ENCODE measurements at regions not wholly inside any gene's neighbourhood (a gene's known extent, or its start where the extent isn't known, plus 50 kb on each side); places are given as distances from the start of the nearest gene placed in this dataset.

DNA sequence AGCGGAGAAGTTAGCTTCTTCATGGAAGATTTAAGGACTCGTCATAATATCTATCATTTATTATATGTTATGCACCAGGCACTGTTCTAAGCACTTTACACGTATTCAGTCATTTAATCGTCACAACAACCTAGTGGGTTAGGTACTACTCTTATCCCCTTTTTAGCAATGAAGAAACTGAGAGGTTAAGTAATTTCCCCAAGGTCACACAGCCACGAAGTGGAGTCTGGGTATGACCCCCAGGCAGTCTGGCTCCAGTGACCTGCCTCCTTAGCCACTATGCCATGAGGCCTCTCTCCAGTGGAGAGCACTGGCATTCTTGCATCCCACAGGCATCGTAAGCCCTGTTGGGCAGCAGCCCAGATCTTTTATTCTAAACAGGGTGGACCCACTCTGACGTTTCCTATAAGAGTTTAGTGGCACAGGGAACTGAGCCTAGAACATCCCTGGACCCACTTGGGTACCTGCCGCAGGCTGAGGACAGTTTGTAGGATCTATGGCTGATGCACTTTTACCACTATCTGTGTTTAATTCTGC lies 123.0 kb downstream of the NAV1 start:
- TF ChIP-seq ARNTL (CRISPR knock-in tag; IDR thresholded peaks at IDR 0.05; ENCODE audit: borderline replicate concordance, low read depth) = no peak
- TF ChIP-seq RARB (CRISPR knock-in tag; IDR thresholded peaks at IDR 0.05) = no peak
- TF ChIP-seq, protein P1, sequence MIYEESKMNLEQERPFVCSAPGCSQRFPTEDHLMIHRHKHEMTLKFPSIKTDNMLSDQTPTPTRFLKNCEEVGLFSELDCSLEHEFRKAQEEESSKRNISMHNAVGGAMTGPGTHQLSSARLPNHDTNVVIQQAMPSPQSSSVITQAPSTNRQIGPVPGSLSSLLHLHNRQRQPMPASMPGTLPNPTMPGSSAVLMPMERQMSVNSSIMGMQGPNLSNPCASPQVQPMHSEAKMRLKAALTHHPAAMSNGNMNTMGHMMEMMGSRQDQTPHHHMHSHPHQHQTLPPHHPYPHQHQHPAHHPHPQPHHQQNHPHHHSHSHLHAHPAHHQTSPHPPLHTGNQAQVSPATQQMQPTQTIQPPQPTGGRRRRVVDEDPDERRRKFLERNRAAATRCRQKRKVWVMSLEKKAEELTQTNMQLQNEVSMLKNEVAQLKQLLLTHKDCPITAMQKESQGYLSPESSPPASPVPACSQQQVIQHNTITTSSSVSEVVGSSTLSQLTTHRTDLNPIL (CRISPR knock-in tag; IDR thresholded peaks at IDR 0.05; ENCODE audit: low read depth) = no peak
- no peak for TF ChIP-seq SNAI2 (CRISPR knock-in tag; IDR thresholded peaks at IDR 0.05)
- TF ChIP-seq, protein P2, sequence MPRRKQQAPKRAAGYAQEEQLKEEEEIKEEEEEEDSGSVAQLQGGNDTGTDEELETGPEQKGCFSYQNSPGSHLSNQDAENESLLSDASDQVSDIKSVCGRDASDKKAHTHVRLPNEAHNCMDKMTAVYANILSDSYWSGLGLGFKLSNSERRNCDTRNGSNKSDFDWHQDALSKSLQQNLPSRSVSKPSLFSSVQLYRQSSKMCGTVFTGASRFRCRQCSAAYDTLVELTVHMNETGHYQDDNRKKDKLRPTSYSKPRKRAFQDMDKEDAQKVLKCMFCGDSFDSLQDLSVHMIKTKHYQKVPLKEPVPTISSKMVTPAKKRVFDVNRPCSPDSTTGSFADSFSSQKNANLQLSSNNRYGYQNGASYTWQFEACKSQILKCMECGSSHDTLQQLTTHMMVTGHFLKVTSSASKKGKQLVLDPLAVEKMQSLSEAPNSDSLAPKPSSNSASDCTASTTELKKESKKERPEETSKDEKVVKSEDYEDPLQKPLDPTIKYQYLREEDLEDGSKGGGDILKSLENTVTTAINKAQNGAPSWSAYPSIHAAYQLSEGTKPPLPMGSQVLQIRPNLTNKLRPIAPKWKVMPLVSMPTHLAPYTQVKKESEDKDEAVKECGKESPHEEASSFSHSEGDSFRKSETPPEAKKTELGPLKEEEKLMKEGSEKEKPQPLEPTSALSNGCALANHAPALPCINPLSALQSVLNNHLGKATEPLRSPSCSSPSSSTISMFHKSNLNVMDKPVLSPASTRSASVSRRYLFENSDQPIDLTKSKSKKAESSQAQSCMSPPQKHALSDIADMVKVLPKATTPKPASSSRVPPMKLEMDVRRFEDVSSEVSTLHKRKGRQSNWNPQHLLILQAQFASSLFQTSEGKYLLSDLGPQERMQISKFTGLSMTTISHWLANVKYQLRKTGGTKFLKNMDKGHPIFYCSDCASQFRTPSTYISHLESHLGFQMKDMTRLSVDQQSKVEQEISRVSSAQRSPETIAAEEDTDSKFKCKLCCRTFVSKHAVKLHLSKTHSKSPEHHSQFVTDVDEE (CRISPR knock-in tag; IDR thresholded peaks at IDR 0.05) = no peak
- TF ChIP-seq, protein P3, sequence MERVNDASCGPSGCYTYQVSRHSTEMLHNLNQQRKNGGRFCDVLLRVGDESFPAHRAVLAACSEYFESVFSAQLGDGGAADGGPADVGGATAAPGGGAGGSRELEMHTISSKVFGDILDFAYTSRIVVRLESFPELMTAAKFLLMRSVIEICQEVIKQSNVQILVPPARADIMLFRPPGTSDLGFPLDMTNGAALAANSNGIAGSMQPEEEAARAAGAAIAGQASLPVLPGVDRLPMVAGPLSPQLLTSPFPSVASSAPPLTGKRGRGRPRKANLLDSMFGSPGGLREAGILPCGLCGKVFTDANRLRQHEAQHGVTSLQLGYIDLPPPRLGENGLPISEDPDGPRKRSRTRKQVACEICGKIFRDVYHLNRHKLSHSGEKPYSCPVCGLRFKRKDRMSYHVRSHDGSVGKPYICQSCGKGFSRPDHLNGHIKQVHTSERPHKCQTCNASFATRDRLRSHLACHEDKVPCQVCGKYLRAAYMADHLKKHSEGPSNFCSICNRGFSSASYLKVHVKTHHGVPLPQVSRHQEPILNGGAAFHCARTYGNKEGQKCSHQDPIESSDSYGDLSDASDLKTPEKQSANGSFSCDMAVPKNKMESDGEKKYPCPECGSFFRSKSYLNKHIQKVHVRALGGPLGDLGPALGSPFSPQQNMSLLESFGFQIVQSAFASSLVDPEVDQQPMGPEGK (CRISPR knock-in tag; IDR thresholded peaks at IDR 0.05; ENCODE audit: borderline replicate concordance) = no peak
